ENCODE measurements at regions not wholly inside any gene's neighbourhood (a gene's known extent, or its start where the extent isn't known, plus 50 kb on each side); places are given as distances from the start of the nearest gene placed in this dataset.

GRCh38 chr13:65866138-65866537 is 1364.0 kb downstream of the PCDH9 start (continued):
- TF ChIP-seq, protein P1, sequence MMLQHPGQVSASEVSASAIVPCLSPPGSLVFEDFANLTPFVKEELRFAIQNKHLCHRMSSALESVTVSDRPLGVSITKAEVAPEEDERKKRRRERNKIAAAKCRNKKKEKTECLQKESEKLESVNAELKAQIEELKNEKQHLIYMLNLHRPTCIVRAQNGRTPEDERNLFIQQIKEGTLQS (IDR thresholded peaks at IDR 0.05), result no peak
- TF ChIP-seq FOXA2 (IDR thresholded peaks at IDR 0.05), result no peak

DNA sequence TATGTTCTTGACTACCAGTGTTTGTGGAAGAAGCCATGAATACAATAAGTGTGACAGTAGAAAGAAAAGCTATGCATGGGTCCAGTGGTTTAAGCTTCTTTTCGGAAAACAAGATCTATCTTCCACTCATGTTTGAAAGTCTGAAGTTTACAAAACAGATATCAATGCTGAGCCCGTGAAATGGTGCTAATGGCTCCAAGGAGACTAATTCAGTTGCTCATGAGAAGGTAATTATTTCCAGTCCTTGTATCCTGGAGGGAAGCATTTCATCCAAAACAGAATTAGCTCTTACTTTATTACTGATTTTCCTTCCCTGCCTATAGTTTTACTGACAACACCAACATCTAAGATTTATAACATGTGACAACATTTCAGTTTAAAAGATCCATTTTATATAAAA is 1364.9 kb downstream of the PCDH9 start:
- Histone ChIP-seq H3K9ac (ENCODE audit: low read depth in 1 of 2, low read length in 2 of 2) (no peak overlapping the region), H3K4me1 (ENCODE audit: control insufficient read depth in 4 of 4, insufficient read depth in 4 of 4, low read length in 3 of 4) (no peaks in the 10 kb centered on the region), H3K4me3 (ENCODE audit: low read depth in 1 of 3, low read length in 3 of 3) (no peak overlapping the region), H3K27ac (ENCODE audit: low read depth in 1 of 2, low read length in 2 of 2) (no peak overlapping the region), H3K9me3 (ENCODE audit: control insufficient read depth in 4 of 4, low read length in 3 of 4) (no peaks in the 10 kb centered on the region), H3K27me3 (ENCODE audit: control insufficient read depth in 4 of 4, insufficient read depth in 4 of 4, low read length in 3 of 4) (no peaks in the 10 kb centered on the region), H3K36me3 (ENCODE audit: control insufficient read depth in 4 of 4, insufficient read depth in 3 of 4, low read depth in 1 of 4, low read length in 3 of 4) (no peaks in the 10 kb centered on the region)
- no peak for DNase-seq (ENCODE audit: low spot score)
- WGBS, result 82% methylated on average over 2 of the region's 2 CpGs
- TF ChIP-seq GABPA (IDR thresholded peaks at IDR 0.05 in 1 of 2, conservative IDR thresholded peaks at IDR 0.05 in 1 of 2) (no peak), FOXA1 (IDR thresholded peaks at IDR 0.05) (no peak), HNF4G (IDR thresholded peaks at IDR 0.05) (no peak), NR2F2 (IDR thresholded peaks at IDR 0.05) (no peak), MAX (IDR thresholded peaks at IDR 0.05) (no peak), TAF1 (conservative IDR thresholded peaks at IDR 0.05) (no peak), YY1 (IDR thresholded peaks at IDR 0.05) (no peak), REST (IDR thresholded peaks at IDR 0.05) (no peak), EGR1 (IDR thresholded peaks at IDR 0.05; ENCODE audit: low read depth in 2 of 2) (no peak)
- TF ChIP-seq, protein P2, sequence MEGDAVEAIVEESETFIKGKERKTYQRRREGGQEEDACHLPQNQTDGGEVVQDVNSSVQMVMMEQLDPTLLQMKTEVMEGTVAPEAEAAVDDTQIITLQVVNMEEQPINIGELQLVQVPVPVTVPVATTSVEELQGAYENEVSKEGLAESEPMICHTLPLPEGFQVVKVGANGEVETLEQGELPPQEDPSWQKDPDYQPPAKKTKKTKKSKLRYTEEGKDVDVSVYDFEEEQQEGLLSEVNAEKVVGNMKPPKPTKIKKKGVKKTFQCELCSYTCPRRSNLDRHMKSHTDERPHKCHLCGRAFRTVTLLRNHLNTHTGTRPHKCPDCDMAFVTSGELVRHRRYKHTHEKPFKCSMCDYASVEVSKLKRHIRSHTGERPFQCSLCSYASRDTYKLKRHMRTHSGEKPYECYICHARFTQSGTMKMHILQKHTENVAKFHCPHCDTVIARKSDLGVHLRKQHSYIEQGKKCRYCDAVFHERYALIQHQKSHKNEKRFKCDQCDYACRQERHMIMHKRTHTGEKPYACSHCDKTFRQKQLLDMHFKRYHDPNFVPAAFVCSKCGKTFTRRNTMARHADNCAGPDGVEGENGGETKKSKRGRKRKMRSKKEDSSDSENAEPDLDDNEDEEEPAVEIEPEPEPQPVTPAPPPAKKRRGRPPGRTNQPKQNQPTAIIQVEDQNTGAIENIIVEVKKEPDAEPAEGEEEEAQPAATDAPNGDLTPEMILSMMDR (IDR thresholded peaks at IDR 0.05; ENCODE audit: low read depth, low read length, missing input control), result no peak

DNA sequence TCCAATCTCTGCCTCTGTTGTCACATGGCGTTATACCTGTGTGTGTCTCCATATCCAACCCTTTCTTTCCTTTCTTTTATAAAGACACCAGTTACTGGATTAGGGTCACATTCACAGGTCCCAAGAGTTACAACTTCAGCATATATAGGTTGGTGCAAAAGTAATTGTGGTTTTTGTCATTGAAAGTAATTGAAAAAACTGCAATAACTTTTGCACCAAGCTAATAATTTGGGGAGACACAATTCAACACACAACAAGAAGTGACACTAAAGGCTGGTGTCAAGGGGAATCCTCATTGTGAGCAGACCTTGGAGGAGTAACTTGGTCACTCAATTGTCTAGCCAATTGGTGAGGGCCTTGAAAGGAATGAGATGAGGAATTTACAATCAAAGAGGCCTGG is 1366.1 kb downstream of the PCDH9 start:
- Histone ChIP-seq H3K36me3 (ENCODE audit: control insufficient read depth in 4 of 4, insufficient read depth in 3 of 4, low read depth in 1 of 4, low read length in 3 of 4) (no peaks in the 10 kb centered on the region), H3K9me3 (ENCODE audit: control insufficient read depth in 4 of 4, low read length in 3 of 4) (no peaks in the 10 kb centered on the region), H3K27ac (ENCODE audit: low read depth in 1 of 2, low read length in 2 of 2) (no peak overlapping the region), H3K4me1 (ENCODE audit: control insufficient read depth in 4 of 4, insufficient read depth in 4 of 4, low read length in 3 of 4) (no peaks in the 10 kb centered on the region), H3K4me3 (ENCODE audit: low read depth in 1 of 3, low read length in 3 of 3) (no peak overlapping the region), H3K27me3 (ENCODE audit: control insufficient read depth in 4 of 4, insufficient read depth in 4 of 4, low read length in 3 of 4) (no peaks in the 10 kb centered on the region), H3K9ac (ENCODE audit: low read depth in 1 of 2, low read length in 2 of 2) (no peak overlapping the region)
- DNase-seq (ENCODE audit: low spot score), result no peak
- 87% methylated on average over 1 of the region's 1 CpG for WGBS
- TF ChIP-seq SP1 (IDR thresholded peaks at IDR 0.05) (no peak), TAF1 (conservative IDR thresholded peaks at IDR 0.05) (no peak), RXRA (IDR thresholded peaks at IDR 0.05) (no peak), YY1 (IDR thresholded peaks at IDR 0.05) (no peak), FOXA2 (IDR thresholded peaks at IDR 0.05) (no peak), JUND (IDR thresholded peaks at IDR 0.05) (no peak), REST (IDR thresholded peaks at IDR 0.05) (no peak)

Measured in liver (tissue), 8 donors.